HG03196 (cell line): ENCODE measurements at regions not wholly inside any gene's neighbourhood (a gene's known extent, or its start where the extent isn't known, plus 50 kb on each side); places are given as distances from the start of the nearest gene placed in this dataset.
A peak's percentile ranks its signal among the peaks of the same experiment; 100 is the strongest.
"Not testable (repeated sequence)": the region's sequence is repeated elsewhere in the genome, so short reads cannot be mapped to it uniquely, and the experiment has no call there.

Experiments
- ATAC-seq: cut with Tn5 transposase; IDR thresholded peaks from one replicate; pipeline ENCODE4 v1.9.1; 2021; ENCODE audit not compliant: unreplicated experiment

DNA sequence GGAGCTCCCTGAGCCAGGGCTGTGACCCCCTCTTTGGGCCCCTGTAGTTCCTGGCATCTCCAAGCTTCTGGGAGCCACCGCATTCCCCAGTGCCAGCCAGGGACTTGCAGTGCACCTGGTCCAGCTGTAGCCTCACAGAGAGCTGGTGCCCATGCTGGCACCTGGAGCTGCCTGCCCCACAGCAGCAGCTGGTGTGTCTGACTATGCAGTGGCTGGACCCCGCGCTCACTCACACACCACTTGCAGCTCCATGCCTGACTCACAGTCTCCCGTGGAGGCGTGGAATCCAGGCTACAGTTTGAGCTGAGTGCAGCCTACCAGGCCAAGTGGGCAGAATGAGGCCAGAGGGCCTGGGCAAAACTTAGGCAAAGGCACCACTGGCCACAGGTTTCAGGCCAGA lies 102.2 kb upstream of the NAMPT start:
- no peak for ATAC-seq

DNA sequence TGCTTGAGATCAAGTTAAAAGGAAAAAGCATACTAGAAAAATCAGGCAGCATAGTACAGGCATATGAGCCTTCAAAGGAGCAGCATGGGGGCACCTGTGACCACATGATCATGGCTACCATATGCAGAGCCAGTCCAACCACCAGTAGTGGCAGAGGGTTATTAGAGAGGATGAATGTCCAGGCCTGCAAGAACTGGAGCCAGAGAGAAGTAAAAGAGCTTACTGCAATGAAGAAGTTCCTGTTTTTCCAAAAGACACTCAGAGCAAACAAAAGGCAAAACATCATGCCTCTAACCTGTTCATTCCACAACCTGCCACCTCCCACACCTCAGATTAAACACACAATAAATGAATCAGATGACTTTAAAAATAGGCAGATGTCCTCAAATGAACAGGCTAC lies 99.6 kb upstream of the NAMPT start:
- ATAC-seq: no peak

DNA sequence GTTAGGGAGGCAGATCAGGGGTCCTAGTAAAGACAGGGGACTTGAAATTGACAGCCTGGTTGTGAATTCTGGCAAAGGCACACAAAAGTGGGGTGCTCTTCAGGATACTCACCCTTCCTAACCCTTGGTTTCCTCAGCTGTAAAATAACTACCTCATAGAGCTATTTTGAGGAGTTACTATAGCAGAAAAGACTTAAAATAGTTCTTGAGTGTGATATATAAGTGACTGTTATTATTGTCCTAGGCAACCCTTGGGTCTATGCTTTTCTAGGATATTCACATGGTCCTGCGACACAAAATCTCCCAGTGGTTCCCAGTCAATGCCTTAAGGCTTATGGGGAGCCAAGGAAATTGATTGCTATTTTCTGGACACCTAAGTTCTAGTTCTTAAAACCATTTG lies 98.1 kb upstream of the NAMPT start:
- no peak for ATAC-seq

DNA sequence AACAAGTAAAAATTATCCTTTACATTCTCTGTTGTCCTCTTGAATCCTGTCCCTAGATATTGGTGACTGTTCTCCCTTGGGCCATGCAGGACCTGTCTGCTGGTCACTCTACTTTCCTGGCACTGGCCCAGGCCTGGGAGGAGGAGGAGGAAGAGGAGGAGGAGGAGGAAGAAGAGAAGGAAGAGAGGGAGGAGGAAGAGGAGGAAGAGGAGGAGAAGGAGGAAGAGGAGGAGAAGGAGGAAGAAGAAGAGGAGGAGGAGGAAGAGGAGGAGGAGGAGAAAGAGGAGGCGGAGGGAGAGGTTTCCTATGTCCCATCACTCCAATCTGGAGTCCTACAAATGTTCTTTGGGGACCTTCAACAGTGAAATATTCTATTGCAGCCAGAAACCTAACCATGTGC lies 97.3 kb upstream of the NAMPT start:
- ATAC-seq: no peak

DNA sequence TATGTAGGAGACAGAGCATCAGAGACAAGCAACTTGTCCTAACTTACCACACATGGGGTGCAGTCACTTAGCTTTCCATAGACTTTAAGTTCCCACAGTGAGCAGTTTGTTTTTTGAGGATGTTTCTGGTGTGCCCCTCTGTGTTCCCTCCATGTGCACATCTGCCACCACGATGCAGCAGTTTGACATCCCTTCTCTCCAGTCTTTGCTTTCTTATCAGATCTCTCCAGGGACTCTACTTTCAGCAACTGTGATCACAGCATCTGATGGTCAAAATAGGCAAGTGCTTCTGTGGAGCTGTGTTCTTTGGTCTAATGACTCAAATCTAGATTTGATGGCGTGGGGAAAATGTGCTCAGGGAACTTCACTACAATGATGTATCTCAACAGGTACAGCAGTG lies 96.5 kb upstream of the NAMPT start:
- ATAC-seq: no peak

DNA sequence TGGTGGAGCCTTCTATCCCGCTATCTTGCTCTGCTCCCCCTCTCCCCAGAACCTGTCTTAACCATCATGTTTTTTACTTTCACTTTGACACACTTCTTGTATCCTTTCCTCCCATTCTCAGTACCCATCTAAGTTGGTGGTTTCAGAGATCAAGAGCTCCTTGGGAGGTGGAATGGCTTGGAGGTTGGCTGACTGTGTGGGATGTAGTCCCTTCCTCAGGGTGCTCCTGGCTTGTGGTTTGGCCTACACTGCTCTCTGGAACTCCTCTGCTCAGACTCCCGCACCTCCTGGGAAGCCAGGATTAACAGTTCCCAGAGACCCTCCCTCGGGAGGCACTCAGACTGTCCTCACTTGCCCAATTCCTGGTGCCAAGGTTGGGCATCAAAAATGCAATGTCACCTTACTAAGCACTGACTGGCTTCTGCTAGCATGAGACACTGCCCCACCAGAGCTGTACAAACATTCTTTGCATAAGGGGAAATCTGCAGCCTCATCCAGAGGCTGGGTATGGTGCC lies 93.1 kb upstream of the NAMPT start:
- ATAC-seq: no peak

DNA sequence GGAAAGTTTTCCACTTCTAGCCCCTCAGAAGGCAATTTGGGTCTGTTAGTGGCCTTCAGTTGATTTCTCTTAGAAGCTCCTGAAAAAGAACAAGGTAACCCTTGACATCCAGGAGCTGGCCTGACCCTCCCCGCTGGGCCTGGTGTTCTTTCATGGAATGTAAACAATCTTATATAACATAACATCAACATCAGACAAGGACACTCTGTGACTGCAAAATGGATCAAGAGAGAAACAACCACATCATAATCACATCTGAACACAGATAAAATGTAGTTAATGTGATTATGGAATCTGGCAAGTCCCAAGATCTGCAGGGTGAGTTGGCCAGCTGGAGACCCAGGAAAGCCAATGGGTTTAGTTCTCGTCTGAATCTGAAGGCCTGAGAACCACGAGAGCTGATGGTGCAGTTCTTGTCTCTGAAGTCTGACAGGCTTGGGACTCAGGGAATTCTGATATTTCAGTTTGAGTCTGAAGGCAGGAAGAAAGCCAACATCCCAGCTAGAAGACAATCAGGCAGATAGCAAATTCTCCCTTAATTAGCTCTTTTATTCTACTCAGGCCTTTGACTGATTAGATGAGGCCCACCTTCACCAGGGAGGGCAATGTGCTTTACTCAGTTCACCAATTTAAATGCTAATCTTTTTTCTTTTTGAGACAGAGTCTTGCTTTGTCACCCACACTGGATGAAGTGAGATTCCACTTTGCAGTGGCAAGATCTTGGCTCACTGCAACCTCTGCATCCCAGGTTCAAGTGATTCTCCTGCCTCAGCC lies 91.4 kb upstream of the NAMPT start:
- ATAC-seq: no peak

DNA sequence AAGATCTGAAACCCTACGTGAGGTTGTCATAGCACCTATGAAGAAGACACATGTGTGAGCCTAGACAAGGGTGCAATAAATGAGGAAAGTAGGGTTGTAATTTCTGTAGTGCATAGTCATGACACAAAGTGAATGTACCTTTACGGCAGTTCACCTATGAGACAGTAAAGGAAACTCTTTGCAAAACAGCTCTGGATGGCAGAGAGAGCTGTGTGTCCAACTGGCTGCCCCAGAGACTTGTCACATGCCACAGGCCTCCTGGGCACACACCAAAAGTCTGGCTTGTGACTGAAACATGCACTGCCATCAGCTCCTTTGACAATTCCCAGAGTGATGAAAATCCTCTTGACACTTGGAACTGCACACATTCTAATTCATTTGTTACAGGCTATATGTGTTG lies 90.7 kb upstream of the NAMPT start:
- ATAC-seq: no peak

DNA sequence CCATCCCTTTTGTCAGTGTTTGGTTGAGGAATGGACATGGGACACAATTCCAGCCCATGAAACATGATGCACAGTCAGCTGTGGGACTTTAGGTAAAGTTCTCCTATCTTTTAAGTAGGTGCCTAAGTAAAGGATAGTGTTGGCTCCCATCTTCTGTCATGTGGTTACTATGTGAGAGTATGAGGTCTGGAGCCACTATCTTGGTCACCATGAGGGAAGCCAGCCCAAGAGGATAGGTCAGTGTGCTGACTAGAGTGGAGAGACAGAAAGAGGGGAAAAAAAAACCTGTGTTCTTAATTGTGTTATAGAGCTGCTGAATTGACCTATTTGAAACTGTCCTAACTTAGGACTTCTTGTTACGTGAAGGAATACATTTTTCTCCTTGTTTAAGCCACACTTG lies 89.7 kb upstream of the NAMPT start:
- no peak for ATAC-seq

DNA sequence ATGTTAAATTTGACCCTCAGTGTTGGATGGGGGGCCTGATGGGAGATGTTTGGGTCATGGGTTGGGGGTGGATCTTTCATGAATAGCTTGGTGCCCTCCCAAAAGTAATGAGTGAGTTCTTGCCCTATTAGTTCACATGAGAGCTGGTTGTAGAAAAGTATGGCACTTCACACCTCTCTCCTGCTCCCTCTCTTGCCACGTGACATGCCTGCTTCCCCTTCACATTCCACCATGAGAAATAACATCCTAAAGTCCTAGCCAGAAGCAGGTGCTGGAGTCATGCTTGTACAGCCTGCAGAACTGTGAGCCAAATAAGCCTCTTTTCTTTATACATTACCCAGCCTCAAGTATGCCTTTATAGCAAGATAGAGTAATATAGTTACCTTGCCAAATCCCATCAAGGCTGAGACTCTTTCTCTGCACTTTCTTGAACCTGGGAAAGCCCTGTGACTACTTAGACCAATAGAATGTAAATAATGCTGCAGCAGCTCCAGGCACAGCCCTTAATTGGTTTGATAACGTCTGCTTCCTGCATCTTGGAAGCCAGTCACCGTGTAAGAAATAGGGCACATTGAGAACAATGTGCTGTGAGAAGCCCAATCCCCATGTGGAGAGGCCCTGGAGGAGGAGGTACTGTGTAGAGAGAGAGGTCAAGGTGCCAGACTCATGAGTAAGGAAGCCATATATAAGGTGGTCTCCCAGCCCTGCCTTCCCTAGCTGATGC lies 88.0 kb upstream of the NAMPT start:
- no peak for ATAC-seq

DNA sequence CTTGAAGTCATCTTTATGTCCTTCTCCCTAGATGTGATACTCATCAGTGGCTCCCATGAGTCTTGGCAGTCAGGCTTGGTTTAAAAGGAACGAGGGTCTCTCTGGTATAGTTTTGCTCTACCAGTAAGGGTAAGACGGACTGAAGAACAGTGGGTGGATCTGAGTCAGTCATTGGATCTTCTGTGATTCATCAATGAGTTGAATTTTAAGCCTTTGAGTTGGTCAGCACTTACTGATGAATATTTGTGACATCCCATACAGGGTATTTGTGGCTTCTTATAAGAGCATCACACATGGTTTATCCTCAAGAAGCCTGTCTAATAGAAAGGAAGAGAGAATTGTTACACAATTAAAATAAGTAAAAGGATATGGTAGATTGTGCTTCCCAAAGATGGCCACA lies 87.3 kb upstream of the NAMPT start:
- ATAC-seq: no peak

DNA sequence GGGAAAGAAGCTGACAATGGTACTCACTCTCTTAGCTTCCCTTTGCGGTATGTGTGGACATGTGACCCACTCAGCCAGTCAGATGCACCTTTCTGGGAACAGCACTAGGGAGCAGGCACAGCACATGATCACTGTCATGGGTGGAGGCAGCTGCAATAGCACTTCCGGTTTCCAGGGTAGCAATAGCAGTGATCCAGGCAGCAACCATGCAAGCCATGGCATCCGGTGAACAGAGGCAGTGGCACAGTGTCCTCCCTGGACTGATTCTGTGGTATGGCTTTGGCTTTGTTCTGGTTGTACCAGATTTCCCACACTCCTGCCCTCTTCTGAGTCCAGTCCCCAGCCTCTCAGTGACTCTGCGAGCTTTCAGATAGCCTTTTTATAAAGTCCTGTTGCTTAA lies 86.8 kb upstream of the NAMPT start:
- no peak for ATAC-seq

DNA sequence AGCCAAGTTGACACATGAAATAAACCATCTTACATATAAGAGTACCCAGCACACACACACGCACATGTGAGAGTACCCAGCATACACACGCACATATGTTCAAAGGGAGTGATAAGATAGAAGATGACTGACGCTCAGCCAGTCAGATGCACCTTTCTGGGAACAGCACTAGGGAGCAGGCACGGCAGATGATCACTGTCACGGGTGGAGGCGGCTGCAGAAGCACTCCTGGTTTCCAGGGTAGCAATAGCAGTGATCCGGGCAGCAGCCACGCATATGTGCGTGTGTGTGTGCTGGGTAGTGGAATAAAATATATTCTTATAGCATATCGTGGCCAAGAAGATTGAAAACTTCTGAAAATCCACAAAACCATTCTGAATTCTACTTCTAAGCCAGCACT lies 85.8 kb upstream of the NAMPT start:
- no peak for ATAC-seq

DNA sequence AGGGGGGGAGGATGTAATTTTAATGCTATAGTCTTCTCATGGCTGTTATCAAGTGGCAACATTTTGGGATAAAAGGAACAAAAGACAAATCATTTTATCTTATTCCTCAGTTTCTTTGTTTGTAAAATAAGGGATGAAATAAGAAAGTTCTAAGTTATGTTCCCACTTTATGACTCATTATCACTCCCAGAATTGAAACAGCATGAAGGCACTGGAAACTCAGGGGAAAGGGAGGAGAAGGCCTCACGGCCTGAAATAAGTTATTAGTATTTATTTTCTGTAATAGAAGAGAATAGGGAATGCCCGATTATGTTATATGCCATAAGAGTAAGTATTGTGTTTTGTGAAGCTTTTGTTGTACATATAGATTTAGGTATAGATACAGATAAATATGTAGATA lies 85.0 kb upstream of the NAMPT start:
- no peak for ATAC-seq

DNA sequence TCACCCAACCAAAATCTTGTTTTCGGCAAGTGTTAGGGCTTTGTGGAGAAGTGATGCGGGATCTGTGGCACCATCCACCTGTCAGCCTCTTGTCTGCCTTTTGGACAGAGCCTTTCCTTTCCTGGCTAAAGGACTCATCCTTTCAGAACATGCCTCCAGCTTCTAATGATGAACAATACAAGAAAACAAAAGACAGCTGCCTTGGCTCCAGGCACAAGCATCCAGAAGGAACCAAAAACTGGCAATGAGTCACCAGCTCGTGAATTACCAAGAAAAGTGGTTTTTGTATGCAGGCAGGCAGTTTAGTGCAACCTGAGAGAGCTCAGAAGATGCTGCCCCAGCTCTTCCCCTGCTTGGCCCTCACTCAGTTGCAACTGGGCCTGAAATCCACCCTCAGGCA lies 84.6 kb upstream of the NAMPT start:
- ATAC-seq: no peak

DNA sequence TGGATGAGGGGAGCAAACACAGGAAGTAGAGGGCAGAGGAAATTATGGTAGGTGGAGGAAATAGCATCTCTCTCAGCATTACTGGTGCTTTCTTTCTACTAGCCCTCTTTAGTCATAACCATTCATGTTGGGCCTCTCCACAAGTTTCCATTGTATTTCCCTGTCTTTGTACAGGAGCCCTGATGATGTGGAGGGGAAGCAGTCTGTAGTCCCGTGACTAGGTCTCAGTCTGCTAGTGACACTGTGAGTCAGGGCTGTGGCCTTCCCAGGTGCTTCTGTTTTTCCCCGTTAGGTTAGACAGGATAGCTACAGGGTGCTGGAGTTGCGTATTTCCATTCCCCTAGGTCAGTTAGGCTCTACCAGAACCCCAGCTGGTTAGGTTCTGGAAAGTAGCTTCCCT lies 82.9 kb upstream of the NAMPT start:
- no peak for ATAC-seq

DNA sequence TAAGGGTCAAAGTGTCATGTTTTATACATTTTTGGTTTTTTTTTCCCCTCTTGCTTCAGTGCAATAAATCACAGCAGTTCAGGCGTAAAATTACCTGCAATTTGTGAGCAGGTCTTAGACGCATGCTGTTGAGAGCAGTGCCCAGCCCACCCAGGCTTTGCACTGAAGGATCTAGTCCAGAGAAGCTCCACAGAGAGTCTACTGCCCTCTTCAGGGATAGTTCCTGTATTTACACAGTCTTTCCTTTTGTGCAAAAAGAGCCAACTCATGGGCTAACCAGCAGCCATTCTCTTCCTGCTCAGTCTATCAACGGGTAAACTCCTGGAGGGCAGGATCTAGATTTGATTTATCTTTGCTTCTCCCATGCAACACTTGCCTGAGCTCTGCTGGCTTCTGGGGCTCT lies 82.2 kb upstream of the NAMPT start:
- no peak for ATAC-seq

DNA sequence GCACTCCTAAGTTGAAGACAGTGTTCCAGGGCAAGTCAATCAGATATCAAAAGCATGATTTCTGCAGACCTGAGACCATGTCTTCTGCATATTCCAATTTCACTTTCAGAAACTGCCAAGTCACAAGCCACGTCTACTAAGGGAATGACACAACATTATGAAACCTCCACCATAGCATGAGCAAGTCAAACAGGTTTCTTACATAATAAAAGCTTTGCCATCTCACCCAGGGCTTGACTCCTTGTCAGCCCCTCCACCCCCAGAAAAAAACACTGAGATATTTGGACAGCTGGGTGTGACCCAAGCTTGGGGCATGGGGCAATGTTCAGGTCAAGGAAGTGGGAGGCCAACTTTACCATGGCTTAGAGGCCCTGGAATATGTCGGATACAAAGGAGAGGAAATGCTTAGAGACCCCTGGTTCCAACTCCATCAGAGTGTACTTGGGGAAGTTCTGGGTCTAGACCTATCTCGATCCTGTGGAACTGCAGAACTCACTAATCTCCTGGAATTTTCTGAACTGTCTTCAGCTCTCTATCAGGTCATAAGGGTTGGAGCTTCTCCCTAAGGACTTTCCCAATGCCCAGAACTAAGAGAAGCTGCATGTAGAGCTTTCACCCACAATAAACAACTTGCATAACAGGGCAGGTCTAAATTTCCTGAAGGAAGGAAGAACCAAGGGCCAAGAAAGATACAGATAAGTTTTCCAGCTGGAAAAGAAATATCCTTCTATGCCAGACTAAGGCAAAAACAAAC lies 80.6 kb upstream of the NAMPT start:
- ATAC-seq: peak; percentile 87

DNA sequence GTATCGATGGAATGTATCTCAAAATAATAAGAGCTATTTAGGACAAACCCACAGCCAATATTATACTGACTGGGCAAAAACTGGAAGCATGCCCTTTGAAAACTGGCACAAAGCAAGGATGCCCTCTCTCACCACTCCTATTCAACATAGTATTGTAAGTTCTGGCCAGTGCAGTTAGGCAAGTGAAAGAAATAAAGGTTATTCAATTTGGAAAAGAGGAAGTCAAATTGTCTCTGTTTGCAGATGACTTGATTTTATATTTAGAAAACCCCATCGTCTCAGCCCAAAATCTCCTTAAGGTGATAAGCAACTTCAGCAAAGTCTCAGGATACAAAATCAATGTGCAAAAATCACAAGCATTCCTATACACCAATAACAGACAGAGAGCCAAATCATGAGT lies 77.7 kb upstream of the NAMPT start:
- ATAC-seq: not testable (repeated sequence)

DNA sequence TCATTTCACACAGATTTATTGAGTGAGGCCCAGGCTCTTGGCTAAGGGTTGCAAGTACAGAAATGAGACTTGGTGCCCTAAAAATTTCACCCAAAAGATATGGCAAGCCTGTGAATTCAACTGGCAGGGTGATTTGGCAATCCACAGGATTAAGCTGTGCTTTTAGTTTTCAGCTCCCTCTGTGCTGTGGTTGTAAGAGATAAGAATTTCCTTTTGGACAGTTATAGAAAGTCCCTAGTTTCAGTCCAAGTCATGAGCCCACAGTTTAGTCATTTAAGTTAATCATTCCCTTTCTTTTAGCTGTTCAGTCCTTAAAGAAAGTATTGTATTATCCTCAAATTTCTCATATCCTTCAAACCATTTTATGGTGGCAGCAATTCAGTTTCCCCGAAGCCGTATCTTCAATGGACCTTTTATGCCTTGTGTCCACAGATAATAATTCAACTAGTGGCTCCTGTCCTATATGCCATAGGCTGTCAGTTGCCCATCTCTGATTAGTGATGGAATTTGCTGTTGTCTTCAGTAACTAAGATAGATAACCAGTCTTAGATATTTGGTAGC lies 73.4 kb upstream of the NAMPT start:
- peak; percentile 89 for ATAC-seq

DNA sequence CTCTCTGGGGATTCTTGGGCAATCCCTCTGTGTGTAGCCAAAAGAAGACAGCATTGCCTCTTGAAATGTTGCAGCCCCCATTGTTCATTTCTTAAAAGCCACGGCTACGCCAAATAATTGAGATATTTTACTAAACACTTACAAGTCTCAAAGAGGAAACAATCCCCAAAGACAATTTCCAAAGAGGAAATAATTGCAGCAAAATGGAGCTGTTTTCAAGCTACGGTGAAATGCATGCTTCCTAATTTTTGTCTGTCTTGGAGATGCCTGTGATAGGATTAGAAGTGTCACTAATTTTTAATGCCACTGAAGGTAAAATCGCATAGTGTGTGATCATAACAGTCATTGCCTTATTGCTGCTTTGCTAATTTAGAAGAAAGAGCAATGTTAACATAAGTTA lies 72.9 kb upstream of the NAMPT start:
- ATAC-seq: no peak

DNA sequence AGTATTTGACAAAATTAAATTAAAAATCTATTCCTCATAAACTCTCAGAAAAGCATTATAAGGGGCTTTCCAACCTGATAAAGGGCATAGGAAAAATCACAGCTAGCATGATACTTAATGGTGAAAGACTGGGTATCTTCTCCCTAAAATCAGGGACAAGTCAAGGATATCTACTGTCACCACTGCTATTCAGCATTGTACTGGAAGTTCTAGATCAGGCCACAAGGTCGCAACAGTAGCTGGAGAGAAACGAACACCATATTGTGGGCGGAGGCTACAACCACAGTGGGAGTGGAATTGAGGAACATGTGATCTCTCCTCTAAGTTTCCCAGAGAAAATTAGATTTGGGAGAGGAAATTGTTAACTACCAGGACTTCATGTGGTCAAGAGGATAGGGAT lies 70.0 kb upstream of the NAMPT start:
- no peak for ATAC-seq
